Karpas-422 (cell line): ENCODE measurements at regions not wholly inside any gene's neighbourhood (a gene's known extent, or its start where the extent isn't known, plus 50 kb on each side); places are given as distances from the start of the nearest gene placed in this dataset.

Experiments used
- DNase-seq: peaks from one replicate; pipeline ENCODE4 v3.0.0-alpha.2; 2015
- H2AFZ ChIP-seq: fragments of 200-600 bp; sonication (generic); 2 replicates; pipeline ENCODE4 v1.6.1; 2014; ENCODE audit warnings: antibody characterized with exemption, low read length, mixed read lengths
- H3K27ac ChIP-seq: fragments of 200-600 bp; sonication (generic); 2 replicates; pipeline ENCODE4 v1.5.1; 2014; ENCODE audit warnings: mild to moderate bottlenecking, low read length, moderate library complexity
- H3K27me3 ChIP-seq: fragments of 200-600 bp; sonication (generic); 2 replicates; pipeline ENCODE4 v1.6.1; 2014; ENCODE audit warnings: low read length, mixed read lengths
- H3K36me3 ChIP-seq: fragments of 200-600 bp; sonication (generic); 2 replicates; pipeline ENCODE4 v1.6.1; 2014; ENCODE audit warnings: low read length, mixed read lengths; ENCODE audit not compliant: insufficient read depth
- H3K4me1 ChIP-seq: fragments of 200-600 bp; sonication (generic); 2 replicates; pipeline ENCODE4 v1.6.1; 2014; ENCODE audit warnings: mild to moderate bottlenecking, low read length, mixed read lengths
- H3K4me2 ChIP-seq: fragments of 200-600 bp; sonication (generic); 2 replicates; pipeline ENCODE4 v1.6.1; 2014; ENCODE audit warnings: low read length, low read depth, mild to moderate bottlenecking; ENCODE audit not compliant: poor library complexity, severe bottlenecking
- H3K4me3 ChIP-seq: fragments of 200-600 bp; sonication (generic); 2 replicates; pipeline ENCODE4 v1.5.1; 2014; ENCODE audit warnings: mild to moderate bottlenecking, antibody characterized with exemption, low read length, mixed read lengths
- H3K79me2 ChIP-seq: fragments of 200-600 bp; sonication (generic); 2 replicates; pipeline ENCODE4 v1.6.1; 2014; ENCODE audit warnings: mild to moderate bottlenecking, low read length, mixed read lengths
- H3K9ac ChIP-seq: fragments of 200-600 bp; sonication (generic); 2 replicates; pipeline ENCODE4 v1.6.0; 2014; ENCODE audit warnings: low read length
- H3K9me2 ChIP-seq: fragments of 200-600 bp; sonication (generic), shearing (Covaris generic); replicated peaks from 2 replicates; pipeline ENCODE4 v1.6.0; 2014; ENCODE audit warnings: mild to moderate bottlenecking, low read length, moderate library complexity; ENCODE audit not compliant: insufficient read depth
- H3K9me3 ChIP-seq: fragments of 300-700, 200-600 bp; sonication (generic); 2 replicates; pipeline ENCODE4 v1.6.1; 2014; ENCODE audit warnings: low read length, mixed read lengths
- H4K20me1 ChIP-seq: fragments of 200-600 bp; sonication (generic); 2 replicates; pipeline ENCODE4 v1.6.1; 2014; ENCODE audit warnings: mild to moderate bottlenecking, antibody characterized with exemption, low read length, low read depth; ENCODE audit not compliant: insufficient read depth

DNA sequence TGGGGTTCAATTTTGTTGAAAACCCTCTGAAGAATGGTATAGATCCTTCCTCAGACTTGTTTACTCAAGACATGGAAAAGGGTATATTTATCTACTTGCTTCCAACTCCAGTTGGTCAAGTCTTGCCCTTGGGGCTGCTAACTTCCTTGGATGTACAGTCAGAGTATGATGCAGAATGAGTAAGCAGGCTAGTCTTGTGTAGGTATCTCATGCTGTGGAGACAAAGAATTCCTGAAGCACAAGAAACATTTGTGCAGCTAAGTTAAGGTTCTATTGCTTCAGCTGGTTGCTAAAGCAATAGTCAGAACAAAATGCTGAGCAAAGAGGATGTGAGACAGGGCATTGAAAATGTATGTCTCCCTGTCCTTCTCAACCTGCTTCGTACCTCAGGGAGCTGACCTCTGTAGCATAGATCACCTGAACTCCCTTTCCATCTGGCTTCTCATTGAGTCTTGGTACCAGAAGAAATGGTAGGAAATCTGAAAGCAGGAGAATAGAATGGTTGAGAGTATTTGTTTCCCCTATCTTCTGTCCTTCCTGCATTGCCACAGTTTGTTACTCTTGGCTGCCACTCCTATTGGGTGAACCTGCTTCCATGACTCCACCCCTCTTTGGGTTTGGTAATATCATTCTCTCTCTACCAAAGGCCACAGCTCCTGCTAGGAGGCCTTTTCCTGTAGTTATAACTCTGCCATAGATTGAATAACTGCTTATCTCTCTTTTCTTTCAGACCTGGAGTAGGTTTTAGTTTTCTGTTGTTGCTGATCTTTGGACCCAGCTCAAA, 346.0 kb downstream of the PHF14 start:
- Histone ChIP-seq H3K9ac (no peak overlapping the region), H3K4me2 (no peak overlapping the region), H3K9me2 (no peaks in the 10 kb centered on the region), H3K4me3 (no peak overlapping the region), H3K27me3 (no peaks in the 10 kb centered on the region), H3K9me3 (no peaks in the 10 kb centered on the region), H3K36me3 (peaks cover 8% of the 10 kb centered on the region; the same call in 1 of the 2 replicates), H4K20me1 (no peaks in the 10 kb centered on the region), H2AFZ (no peak overlapping the region), H3K79me2 (no peaks in the 10 kb centered on the region), H3K4me1 (peaks cover 68% of the 10 kb centered on the region), H3K27ac (no peak overlapping the region; the same call in 1 of the 2 replicates)
- DNase-seq, result no peak
